HG02763 (cell line): ENCODE measurements at regions not wholly inside any gene's neighbourhood (a gene's known extent, or its start where the extent isn't known, plus 50 kb on each side); places are given as distances from the start of the nearest gene placed in this dataset.
"Not testable (repeated sequence)": the region's sequence is repeated elsewhere in the genome, so short reads cannot be mapped to it uniquely, and the experiment has no call there.

Experiments
- ATAC-seq: cut with Tn5 transposase; IDR thresholded peaks from one replicate; pipeline ENCODE4 v1.9.1; 2021; ENCODE audit warnings: mild to moderate bottlenecking, moderate library complexity; ENCODE audit not compliant: unreplicated experiment

- ATAC-seq = no peak
Measured at GRCh38 chr7:20083781-20084180, 133.4 kb downstream of the MACC1 start.

GRCh38 chr7:20079080-20079479 is 138.1 kb downstream of the MACC1 start:
- no peak for ATAC-seq

GRCh38 chr7:20076835-20077234 is 140.3 kb downstream of the MACC1 start:
- no peak for ATAC-seq

- no peak for ATAC-seq
Measured at GRCh38 chr7:20075992-20076820, 141.0 kb downstream of the MACC1 start.

GRCh38 chr7:20075440-20075839 is 141.7 kb downstream of the MACC1 start:
- no peak for ATAC-seq

GRCh38 chr7:20068004-20068403 is 149.2 kb downstream of the MACC1 start:
- ATAC-seq = not testable (repeated sequence)

- ATAC-seq = peak; percentile 96
Measured at GRCh38 chr7:20064974-20065862, 152.0 kb downstream of the MACC1 start.

GRCh38 chr7:20064181-20064970 is 152.8 kb downstream of the MACC1 start:
- ATAC-seq = no peak

- ATAC-seq = no peak
Measured at GRCh38 chr7:20063644-20064043, 153.5 kb downstream of the MACC1 start.

GRCh38 chr7:20062932-20063331 is 154.3 kb downstream of the MACC1 start:
- ATAC-seq = no peak

- no peak for ATAC-seq
Measured at GRCh38 chr7:20053334-20054104, 163.7 kb downstream of the MACC1 start.

- no peak for ATAC-seq
Measured at GRCh38 chr7:20050241-20050966, 166.8 kb downstream of the MACC1 start.

GRCh38 chr7:20038676-20039075 is 178.5 kb downstream of the MACC1 start:
- no peak for ATAC-seq

- no peak for ATAC-seq
Measured at GRCh38 chr7:20035279-20035875, 181.8 kb downstream of the MACC1 start.

GRCh38 chr7:20033621-20034400 is 183.4 kb downstream of the MACC1 start:
- ATAC-seq = no peak

- ATAC-seq = no peak
Measured at GRCh38 chr7:20032741-20033140, 184.4 kb downstream of the MACC1 start.

GRCh38 chr7:20030915-20031362 is 186.2 kb downstream of the MACC1 start:
- peak; percentile 32 for ATAC-seq

- ATAC-seq = peak; percentile 93
Measured at GRCh38 chr7:20030417-20030816, 186.8 kb downstream of the MACC1 start.
